ENCODE measurements at regions not wholly inside any gene's neighbourhood (a gene's known extent, or its start where the extent isn't known, plus 50 kb on each side); places are given as distances from the start of the nearest gene placed in this dataset.

DNA sequence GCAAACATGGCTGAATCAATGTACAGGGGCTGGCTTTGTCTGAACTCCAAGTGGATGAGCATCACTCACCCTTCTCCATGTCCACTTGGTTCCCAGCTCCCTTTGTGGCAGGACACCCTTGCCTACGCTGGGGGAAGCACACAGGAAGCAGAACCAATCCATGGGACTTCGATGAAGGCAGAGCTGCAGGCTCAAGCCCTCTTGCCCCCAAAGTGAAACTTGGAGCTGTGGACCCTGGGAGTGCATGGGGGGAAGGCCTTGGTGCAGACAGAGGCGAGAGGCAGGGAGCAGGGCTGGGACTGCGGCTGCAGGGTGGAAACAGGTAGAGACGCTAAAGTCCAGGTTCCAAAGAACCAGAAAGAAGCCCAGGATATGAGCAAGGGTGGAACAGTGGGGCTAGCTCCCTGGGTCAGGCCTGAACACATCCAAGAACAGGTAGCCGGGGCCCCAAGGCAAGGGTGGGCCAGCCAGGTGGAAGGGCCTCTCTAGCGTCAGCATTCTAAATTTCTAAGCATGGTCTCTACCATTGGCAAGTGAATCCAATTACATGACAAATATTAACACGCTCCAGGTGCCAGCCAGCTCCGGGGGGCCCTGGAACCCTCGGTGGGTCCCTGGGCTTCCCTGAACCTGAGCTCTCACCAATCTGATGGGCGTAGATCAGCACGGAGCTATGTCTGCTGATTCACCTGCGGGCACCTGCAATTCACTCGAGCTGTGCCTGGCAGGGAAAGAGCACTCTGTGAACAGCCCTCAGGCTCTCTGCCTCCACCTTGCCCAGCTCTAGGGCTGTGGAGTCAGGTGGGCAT, 532.8 kb downstream of the BRD1 start:
- TF ChIP-seq, protein P1, sequence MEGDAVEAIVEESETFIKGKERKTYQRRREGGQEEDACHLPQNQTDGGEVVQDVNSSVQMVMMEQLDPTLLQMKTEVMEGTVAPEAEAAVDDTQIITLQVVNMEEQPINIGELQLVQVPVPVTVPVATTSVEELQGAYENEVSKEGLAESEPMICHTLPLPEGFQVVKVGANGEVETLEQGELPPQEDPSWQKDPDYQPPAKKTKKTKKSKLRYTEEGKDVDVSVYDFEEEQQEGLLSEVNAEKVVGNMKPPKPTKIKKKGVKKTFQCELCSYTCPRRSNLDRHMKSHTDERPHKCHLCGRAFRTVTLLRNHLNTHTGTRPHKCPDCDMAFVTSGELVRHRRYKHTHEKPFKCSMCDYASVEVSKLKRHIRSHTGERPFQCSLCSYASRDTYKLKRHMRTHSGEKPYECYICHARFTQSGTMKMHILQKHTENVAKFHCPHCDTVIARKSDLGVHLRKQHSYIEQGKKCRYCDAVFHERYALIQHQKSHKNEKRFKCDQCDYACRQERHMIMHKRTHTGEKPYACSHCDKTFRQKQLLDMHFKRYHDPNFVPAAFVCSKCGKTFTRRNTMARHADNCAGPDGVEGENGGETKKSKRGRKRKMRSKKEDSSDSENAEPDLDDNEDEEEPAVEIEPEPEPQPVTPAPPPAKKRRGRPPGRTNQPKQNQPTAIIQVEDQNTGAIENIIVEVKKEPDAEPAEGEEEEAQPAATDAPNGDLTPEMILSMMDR (IDR thresholded peaks at IDR 0.05; ENCODE audit: insufficient read depth, low read length, poor library complexity, severe bottlenecking): no peak
- no peak for TF ChIP-seq EZH2phosphoT487 (conservative IDR thresholded peaks at IDR 0.05; ENCODE audit: low read length)
